Mucosa of stomach (tissue), 1 donor: ENCODE measurements at regions not wholly inside any gene's neighbourhood (a gene's known extent, or its start where the extent isn't known, plus 50 kb on each side); places are given as distances from the start of the nearest gene placed in this dataset.

Experiments
- H3K27me3 ChIP-seq: one replicate; pipeline ENCODE4 v1.7.0; 2013; ENCODE audit warnings: mild to moderate bottlenecking, low read length; ENCODE audit not compliant: control insufficient read depth, insufficient read depth
- H3K36me3 ChIP-seq: one replicate; pipeline ENCODE4 v1.7.0; 2013; ENCODE audit warnings: low read length; ENCODE audit not compliant: control insufficient read depth, insufficient read depth
- H3K4me1 ChIP-seq: one replicate; pipeline ENCODE4 v1.7.0; 2013; ENCODE audit warnings: mild to moderate bottlenecking, low read length; ENCODE audit not compliant: control insufficient read depth, insufficient read depth
- H3K4me3 ChIP-seq: one replicate; pipeline ENCODE4 v1.7.0; 2013; ENCODE audit warnings: low read length
- H3K9ac ChIP-seq: one replicate; pipeline ENCODE4 v1.7.0; 2013; ENCODE audit warnings: mild to moderate bottlenecking, low read length, moderate library complexity
- H3K9me3 ChIP-seq: one replicate; pipeline ENCODE4 v1.7.0; 2013; ENCODE audit warnings: mild to moderate bottlenecking, low read length, moderate library complexity; ENCODE audit not compliant: control insufficient read depth
- donor health status: Pancreatic carcinoma.

DNA sequence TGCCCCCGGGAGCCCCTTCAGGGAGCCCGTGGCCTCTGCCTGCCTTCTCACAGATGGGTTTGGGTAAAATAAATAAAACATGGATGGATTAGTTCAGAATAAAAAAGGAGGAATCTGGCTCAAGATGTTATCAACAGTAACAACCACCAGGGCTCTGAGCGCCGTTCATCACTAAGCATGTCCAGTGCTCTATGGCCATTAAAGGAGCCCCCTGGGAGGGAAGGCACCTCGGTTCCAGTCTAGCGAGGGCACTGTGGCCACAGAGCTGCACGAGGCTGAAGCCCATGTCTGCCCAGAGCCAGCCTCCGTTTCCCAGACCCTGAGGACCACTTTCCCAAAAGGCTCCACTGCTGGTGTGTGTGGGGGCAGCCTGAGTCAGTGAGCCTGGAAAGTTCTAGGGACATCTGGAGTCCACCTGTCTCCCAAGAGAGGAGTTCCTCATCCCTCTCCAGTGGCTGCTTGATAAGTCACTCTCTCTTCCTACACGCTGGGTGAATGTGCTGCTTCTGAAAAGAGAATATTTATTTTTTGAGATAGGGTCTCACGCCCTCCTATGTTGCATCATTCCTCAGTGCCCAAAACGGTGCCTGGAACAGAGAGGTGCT, 614.6 kb downstream of the TBC1D22A start:
- H3K36me3 ChIP-seq, result no peaks in the 10 kb centered on the region

DNA sequence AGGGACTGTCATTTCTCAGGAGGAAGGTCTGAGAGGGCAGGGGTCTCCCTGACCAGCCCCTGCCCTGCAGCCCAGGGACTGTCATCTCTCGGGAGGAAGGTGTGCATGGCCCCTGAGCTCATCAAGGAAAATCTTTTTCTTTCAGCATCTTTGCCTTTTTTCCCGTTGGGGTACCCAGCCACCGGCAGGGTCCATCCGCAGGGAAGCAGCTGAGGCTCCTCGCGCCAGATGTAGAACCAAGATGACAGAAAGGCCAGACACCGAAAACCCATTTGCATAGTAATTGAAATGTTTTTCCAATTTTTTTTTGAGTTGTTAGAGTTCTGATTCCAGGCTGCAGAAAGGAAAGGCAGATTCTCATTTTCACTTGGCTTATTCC, 613.9 kb downstream of the TBC1D22A start:
- H3K27me3 ChIP-seq, result no peaks in the 10 kb centered on the region
- H3K9ac ChIP-seq, result no peak overlapping the region
- no peaks in the 10 kb centered on the region for H3K36me3 ChIP-seq
- no peaks in the 10 kb centered on the region for H3K9me3 ChIP-seq
- H3K4me3 ChIP-seq, result no peak overlapping the region
- no peaks in the 10 kb centered on the region for H3K4me1 ChIP-seq

More for the DNA sequence above, 614.6 kb downstream of the TBC1D22A start:
- H3K4me1 ChIP-seq, result no peaks in the 10 kb centered on the region
- no peaks in the 10 kb centered on the region for H3K9me3 ChIP-seq
- H3K9ac ChIP-seq, result no peak overlapping the region
- H3K4me3 ChIP-seq, result no peak overlapping the region
- H3K27me3 ChIP-seq, result no peaks in the 10 kb centered on the region

DNA sequence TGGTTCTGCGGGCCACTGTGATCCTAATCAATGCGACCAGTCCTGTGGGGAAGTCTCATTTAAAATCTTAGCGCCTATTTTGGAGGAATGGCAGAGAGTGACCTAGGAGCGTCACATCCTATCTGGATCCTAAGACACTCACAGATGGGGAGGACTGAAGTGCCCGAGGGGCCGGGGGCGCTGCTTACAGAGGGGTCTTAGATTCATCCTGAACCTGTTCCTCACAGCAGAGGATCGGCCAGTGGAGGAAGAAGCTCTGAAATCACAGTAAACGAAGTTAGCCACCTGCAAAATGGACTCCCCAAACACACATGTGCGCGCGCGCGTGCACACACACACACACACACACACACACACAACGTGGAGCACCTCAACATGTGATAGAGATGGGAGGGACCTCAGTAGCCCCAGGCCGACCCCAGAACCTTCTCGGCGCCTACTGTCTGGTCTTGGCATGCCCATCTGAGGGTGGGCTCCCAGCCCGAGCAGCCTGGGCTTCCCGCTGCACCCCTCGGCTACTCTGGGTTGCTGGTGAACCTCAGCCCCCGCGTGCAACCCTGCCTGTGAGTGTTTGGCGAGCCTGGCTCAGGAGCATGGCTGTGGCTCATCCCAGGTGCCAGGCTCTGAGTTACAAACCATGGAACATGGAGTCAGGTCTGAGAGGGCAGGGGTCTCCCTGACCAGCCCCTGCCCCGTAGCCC, 613.3 kb downstream of the TBC1D22A start:
- H3K27me3 ChIP-seq, result no peaks in the 10 kb centered on the region

DNA sequence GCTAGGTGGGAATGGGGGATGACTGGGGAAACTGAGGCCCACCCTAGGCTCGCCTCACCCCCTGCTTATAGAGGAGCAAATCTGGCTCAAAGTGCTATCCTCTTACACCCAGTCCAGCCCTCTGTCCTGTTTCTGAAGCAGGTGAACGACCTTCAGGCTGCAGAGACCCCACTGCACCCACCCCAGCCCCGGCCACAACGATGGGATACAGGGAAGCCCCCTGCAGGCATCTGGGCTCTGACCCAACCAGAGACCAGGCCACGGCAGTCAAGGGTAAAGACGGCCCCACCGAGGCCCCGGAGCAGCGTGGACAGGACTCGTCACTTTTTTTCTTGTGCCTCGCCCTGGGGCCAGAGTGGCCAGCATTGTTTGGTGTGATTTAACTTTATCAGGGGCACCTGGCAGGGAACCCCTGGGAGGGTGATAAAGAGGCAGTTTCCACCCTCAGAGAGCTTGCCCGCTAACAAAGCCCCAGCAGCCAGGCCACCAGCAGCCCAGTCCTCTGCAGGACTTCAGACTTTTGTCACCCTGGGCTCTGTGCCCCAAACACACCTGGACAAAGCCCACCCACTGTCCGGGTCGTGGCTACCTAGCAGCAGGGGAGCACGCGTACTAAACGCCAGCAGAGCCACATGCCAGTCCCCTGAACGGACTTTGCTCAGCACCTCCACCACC, 612.6 kb downstream of the TBC1D22A start:
- Histone ChIP-seq H3K4me1 (no peaks in the 10 kb centered on the region), H3K27me3 (peaks cover 4% of the 10 kb centered on the region), H3K9me3 (no peaks in the 10 kb centered on the region), H3K4me3 (no peak overlapping the region), H3K9ac (no peak overlapping the region), H3K36me3 (no peaks in the 10 kb centered on the region)

More for the DNA sequence above, 613.3 kb downstream of the TBC1D22A start:
- Histone ChIP-seq H3K36me3 (no peaks in the 10 kb centered on the region), H3K9me3 (no peaks in the 10 kb centered on the region), H3K9ac (no peak overlapping the region), H3K4me3 (no peak overlapping the region), H3K4me1 (no peaks in the 10 kb centered on the region)

DNA sequence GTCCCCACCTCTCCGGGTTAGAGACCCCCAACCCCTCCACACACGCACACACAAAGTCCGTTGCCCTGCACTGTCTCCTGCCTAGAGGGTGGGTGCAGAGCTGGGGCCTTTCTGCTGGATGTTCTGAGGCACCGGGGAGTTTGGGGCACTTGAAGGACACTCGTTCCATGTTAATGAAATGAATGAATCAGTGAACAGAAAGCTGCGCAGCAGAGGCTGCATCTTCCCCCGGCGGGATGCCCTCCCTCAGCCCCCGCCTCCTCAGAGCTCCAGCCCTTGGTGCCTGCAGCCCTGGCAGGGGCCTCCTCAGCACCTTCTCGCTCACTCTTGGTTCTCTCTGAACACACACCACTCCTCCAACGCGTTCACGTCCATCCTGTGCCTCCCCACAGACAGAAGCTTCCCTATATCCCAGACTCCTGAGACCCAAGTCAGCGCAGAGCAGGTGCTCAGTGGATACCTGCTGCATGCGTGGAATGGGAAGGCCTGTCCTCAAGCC, 611.9 kb downstream of the TBC1D22A start:
- H3K4me1 ChIP-seq, result no peaks in the 10 kb centered on the region
- no peaks in the 10 kb centered on the region for H3K9me3 ChIP-seq
- peaks cover 4% of the 10 kb centered on the region for H3K27me3 ChIP-seq
- no peak overlapping the region for H3K9ac ChIP-seq
- H3K4me3 ChIP-seq, result no peak overlapping the region
- H3K36me3 ChIP-seq, result no peaks in the 10 kb centered on the region

DNA sequence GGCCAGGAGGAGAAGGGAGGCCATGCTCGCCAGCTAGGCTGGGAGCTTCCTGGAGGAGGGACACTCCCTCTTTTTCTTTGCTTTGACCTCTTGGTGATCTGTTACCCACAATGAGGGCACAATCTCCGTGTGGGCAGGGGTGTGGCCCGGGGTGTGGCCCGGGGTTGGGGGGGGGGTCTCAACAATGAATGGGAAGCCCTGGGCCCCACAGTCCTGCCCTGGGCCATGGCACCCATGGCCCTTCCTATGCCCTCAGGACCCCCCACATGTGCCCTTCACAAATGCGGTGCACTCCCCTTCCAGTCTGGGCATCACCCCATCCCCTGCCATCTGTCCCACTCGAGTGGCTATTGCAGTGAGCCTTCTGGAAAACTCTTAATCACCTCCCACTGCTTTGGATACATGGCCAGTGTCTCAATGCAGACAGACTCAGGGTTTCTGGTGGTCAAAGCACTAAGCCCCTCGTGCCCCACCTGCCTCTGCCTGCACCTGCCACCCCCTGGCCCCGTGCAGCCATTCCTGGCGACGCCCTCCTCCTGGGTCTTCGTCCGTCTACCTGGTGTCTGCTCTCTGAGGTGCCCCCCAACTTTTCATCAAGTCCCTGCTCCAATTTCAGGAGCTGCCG, 611.3 kb downstream of the TBC1D22A start:
- no peak overlapping the region for H3K9ac ChIP-seq
- H3K27me3 ChIP-seq, result peaks cover 4% of the 10 kb centered on the region
- H3K9me3 ChIP-seq, result no peaks in the 10 kb centered on the region
- H3K4me3 ChIP-seq, result no peak overlapping the region
- H3K4me1 ChIP-seq, result no peaks in the 10 kb centered on the region
- H3K36me3 ChIP-seq, result no peaks in the 10 kb centered on the region

DNA sequence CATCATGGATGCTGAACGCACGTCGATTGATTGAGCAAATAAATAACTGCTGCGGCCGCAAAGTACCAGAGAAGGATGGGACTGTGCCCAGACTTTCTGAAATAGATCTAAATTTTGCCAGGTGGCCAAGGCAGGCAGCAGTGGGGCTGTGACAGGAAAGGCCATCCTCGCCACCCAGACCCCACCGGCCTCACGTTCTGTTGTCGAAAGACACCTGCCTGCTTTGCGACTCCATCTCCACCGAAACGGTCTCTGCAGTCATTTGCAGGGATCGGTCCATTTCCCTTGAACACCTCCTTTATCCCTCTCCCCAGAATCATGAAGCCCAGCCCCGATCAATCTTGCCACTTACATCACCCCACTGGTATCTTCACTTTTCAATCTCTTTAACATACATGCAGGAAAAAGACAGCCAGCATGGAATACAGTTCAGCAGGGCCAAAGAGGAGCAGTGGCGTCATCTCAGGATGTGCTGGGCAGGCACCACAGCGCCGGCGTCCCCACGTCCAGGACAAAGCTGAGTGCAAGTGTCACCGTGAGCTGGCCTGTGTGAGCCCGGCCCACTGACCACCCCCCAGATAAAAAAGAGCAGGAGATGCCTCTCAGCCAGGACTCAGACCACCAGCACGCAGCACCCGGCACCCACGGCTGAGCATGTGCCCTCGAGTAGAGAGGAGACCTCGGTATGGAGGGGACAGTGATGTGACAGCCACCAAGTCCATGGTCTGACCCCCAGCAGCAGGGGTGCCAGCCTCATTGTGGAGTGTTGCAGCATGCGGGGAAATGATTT, 610.3 kb downstream of the TBC1D22A start:
- H3K4me1 ChIP-seq, result no peaks in the 10 kb centered on the region
- H3K9me3 ChIP-seq, result no peaks in the 10 kb centered on the region
- H3K9ac ChIP-seq, result no peak overlapping the region
- no peak overlapping the region for H3K4me3 ChIP-seq
- H3K27me3 ChIP-seq, result peaks cover 4% of the 10 kb centered on the region
- H3K36me3 ChIP-seq, result no peaks in the 10 kb centered on the region

DNA sequence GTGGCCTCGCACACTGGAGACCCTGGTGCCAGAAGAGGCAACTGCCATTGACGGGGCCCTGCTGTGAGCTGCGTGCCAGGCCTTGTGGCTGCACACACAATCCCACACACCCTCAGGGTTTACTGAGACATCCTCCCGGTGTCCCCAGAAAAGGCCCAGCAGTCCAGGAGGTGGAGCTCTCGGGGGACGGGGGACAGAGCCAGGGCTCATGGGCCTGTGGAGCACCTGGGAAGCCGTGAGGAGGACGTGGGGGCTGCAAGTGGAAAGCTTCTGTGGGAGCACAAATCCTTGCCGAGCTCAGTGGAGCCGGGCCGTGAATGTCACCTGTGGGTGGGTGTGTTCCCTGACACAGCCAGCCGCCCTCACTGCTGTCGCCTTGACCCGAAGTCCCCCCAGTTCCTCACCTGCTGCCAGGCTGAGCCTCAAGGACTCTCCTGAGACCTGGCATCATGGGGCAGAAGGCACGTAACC, 609.7 kb downstream of the TBC1D22A start:
- Histone ChIP-seq H3K9ac (no peak overlapping the region), H3K4me3 (no peak overlapping the region), H3K9me3 (no peaks in the 10 kb centered on the region), H3K27me3 (peaks cover 4% of the 10 kb centered on the region), H3K36me3 (no peaks in the 10 kb centered on the region), H3K4me1 (no peaks in the 10 kb centered on the region)

DNA sequence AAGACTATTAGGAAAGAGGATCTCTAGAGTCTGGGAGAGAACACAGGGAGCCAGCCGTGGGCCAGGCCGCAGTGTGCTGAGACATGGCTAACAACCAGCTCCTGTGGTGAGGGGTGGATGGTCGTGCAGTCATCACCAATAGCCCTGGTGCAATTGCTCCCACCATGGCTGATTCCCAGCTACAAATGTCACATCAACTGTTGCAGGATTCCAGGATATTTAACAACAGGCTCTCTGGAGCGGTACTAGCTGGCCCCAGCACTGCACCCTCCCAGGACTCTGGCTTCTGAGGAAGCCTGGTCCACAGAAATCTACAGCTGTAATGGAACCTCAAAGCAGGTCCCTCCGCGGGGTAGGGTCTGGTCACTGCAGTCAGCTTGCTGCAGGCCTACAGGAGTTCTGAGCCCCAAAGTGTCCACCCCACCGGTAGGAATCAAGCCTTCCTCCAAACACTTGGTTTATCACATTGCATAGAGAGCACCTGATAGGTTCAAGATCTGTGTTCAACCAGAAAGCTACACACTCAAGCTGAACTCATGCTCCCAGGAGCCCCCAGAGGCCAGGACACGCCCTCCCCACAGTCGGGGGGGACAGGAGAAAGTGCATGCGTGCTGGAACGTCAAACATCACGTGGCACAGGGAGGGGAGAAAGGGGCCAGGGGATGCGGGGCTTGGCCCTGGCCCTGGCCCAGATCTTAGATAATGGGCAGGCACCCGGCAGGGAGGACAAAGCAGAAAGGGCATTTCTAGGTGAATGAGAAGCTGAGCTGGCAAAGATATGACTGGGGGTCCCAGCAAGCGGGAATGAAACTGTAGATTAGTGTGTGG, 609.0 kb downstream of the TBC1D22A start:
- no peaks in the 10 kb centered on the region for H3K4me1 ChIP-seq
- no peaks in the 10 kb centered on the region for H3K36me3 ChIP-seq
- peaks cover 4% of the 10 kb centered on the region for H3K27me3 ChIP-seq
- H3K9ac ChIP-seq, result no peak overlapping the region
- H3K4me3 ChIP-seq, result no peak overlapping the region
- H3K9me3 ChIP-seq, result no peaks in the 10 kb centered on the region

DNA sequence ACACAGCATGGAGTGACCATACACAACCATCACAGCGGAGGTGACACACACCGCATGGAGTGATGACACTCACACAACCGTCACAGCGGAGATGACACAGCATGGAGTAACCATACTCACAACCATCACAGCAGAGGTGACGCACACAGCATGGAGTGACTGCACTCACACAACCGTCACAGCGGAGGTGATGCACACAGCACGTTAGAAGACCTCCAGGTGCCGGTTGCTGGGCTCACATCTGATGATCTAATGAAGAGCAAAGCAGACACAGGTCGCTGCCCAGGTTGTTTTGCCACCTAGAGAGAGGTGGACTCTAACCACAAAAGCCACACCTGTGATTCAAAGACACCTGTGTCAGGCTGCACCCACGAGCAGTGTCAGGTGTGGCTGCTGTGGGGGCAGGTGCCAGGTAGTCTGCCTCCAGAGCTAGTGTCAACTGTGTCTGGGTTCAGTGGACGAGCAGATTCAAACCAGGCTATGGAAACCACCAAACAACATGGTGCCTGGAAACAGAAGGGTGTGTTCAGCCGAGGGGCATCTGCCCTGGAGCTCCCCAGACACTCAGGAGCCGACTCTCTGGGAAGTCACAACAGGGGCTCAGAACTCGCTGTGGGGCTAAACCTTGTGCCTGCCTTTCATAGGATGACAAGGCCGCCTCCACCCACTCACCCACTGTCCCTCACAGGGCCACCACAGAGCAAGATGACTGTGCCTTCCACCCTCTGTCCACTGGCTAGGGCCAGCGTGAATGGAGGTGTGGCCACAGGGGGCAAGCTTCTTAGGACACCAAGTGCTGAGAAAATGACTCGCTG, 608.2 kb downstream of the TBC1D22A start:
- Histone ChIP-seq H3K9me3 (no peaks in the 10 kb centered on the region), H3K9ac (no peak overlapping the region), H3K27me3 (peaks cover 4% of the 10 kb centered on the region)

More for the DNA sequence above, 608.2 kb downstream of the TBC1D22A start:
- no peak overlapping the region for H3K4me3 ChIP-seq
- H3K36me3 ChIP-seq, result no peaks in the 10 kb centered on the region
- no peaks in the 10 kb centered on the region for H3K4me1 ChIP-seq
